ENCODE measurements at regions not wholly inside any gene's neighbourhood (a gene's known extent, or its start where the extent isn't known, plus 50 kb on each side); places are given as distances from the start of the nearest gene placed in this dataset.

GRCh38 chr2:195308163-195308562, 348.9 kb upstream of the SLC39A10 start (continued):
- TF ChIP-seq ZNF780A (CRISPR knock-in tag; IDR thresholded peaks at IDR 0.05) (no peak), U2AF1 (optimal IDR thresholded peaks at IDR 0.05; ENCODE audit: low read depth, low read length) (no peak), ZNF615 (CRISPR knock-in tag; IDR thresholded peaks at IDR 0.05; ENCODE audit: borderline replicate concordance) (no peak), ZFX (CRISPR knock-in tag; IDR thresholded peaks at IDR 0.05; ENCODE audit: low read depth) (no peak), ZNF160 (CRISPR knock-in tag; IDR thresholded peaks at IDR 0.05) (no peak), TAF15 (IDR thresholded peaks at IDR 0.05; ENCODE audit: low read depth, low read length, poor library complexity, severe bottlenecking) (no peak)
- TF ChIP-seq, protein P1, sequence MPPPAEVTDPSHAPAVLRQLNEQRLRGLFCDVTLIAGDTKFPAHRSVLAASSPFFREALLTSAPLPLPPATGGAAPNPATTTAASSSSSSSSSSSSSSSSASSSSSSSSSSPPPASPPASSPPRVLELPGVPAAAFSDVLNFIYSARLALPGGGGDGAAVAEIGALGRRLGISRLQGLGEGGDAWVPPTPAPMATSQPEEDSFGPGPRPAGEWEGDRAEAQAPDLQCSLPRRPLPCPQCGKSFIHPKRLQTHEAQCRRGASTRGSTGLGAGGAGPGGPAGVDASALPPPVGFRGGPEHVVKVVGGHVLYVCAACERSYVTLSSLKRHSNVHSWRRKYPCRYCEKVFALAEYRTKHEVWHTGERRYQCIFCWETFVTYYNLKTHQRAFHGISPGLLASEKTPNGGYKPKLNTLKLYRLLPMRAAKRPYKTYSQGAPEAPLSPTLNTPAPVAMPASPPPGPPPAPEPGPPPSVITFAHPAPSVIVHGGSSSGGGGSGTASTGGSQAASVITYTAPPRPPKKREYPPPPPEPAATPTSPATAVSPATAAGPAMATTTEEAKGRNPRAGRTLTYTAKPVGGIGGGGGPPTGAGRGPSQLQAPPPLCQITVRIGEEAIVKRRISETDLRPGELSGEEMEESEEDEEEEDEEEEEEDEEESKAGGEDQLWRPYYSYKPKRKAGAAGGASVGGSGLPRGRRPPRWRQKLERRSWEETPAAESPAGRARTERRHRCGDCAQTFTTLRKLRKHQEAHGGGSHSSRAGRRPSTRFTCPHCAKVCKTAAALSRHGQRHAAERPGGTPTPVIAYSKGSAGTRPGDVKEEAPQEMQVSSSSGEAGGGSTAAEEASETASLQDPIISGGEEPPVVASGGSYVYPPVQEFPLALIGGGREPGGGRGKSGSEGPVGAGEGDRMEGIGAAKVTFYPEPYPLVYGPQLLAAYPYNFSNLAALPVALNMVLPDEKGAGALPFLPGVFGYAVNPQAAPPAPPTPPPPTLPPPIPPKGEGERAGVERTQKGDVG (CRISPR knock-in tag; IDR thresholded peaks at IDR 0.05; ENCODE audit: borderline replicate concordance), result no peak

DNA sequence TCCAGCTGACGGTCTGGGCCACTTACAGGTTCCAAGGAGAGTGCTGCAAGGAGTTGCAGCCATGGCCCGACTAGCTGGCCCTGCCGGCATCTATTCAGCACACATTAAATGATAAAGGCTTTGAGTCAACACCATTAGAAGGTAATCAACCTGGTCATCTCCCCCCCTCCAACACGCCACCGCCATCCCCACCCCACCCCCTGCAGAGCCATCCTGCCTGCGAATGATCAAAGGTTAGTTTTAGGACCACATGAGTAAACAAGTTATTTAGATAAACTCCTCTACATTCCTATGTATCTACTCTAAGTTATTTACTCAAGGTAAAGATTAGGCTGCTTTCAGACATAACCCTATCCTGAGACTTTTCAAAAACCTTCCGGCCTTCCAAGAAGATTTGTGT, 349.3 kb upstream of the SLC39A10 start:
- intact Hi-C loops (cut with micrococcal nuclease; ENCODE audit: unreplicated experiment), result no loop called here
- 2% methylated on average over 7 of the region's 7 CpGs for WGBS (ENCODE audit: low lambda C conversion rate)

More for the DNA sequence above, 349.3 kb upstream of the SLC39A10 start:
- ChIA-PET POLR2A (no interaction called here), CTCF (ENCODE audit: low intra/inter-chr PET ratio, low total read pairs) (no interaction called here)
- Histone ChIP-seq H3K4me1 (ENCODE audit: insufficient read depth, low read length) (peaks cover 5% of the 10 kb centered on the region; the same call in 1 of the 2 replicates), H3K4me3 (replicated peaks in 1 of 3; ENCODE audit: insufficient read depth in 1 of 3, low read depth in 2 of 3, low read length in 3 of 3) (no peak overlapping the region), H3K79me2 (ENCODE audit: insufficient read depth, low read length) (no peaks in the 10 kb centered on the region), H3K27ac (ENCODE audit: extremely low read length, insufficient read depth, low read length) (no peak overlapping the region), H3K9me3 (ENCODE audit: low read length) (no peaks in the 10 kb centered on the region), H4K20me1 (ENCODE audit: insufficient read depth, low read length) (no peaks in the 10 kb centered on the region), H3K36me3 (replicated peaks in 1 of 2; ENCODE audit: control insufficient read depth in 1 of 2, insufficient read depth in 2 of 2, low read length in 2 of 2) (no peaks in the 10 kb centered on the region), H3K4me2 (ENCODE audit: low read depth, low read length) (no peak overlapping the region), H3K27me3 (ENCODE audit: control insufficient read depth in 1 of 2, insufficient read depth in 2 of 2, low read length in 2 of 2) (no peaks in the 10 kb centered on the region), H3K9ac (ENCODE audit: insufficient read depth, low read depth, low read length) (no peak overlapping the region), H2AFZ (ENCODE audit: low read length) (no peak overlapping the region)
- no TSS peak for BruUV-seq (replicated peaks)
- TF ChIP-seq ZNF235 (CRISPR knock-in tag; IDR thresholded peaks at IDR 0.05; ENCODE audit: borderline replicate concordance), result no peak
- TF ChIP-seq FOXP1 (IDR thresholded peaks at IDR 0.05), result no peak
- peak; percentile 50; the same call in 1 of the 2 replicates for TF ChIP-seq FOXP1 (CRISPR knock-in tag; IDR thresholded peaks at IDR 0.05)
- ATAC-seq (peak; percentile 52), DNase-seq (ENCODE audit: low spot score) (no peak), FAIRE-seq (no peak)
- in situ Hi-C loops (cut with HindIII; ENCODE audit: extremely low pct_ligation_motif_present, low pct_unique_long_range_greater_than_20kb), result no loop called here
